Natural killer cell (primary cell): ENCODE measurements at regions not wholly inside any gene's neighbourhood (a gene's known extent, or its start where the extent isn't known, plus 50 kb on each side); places are given as distances from the start of the nearest gene placed in this dataset.

Experiments
- ATAC-seq, 3 donors: fragments of 150-1000 bp in 2 of 3; fragments of 200-7000 bp in 1 of 3; cut with Tn5 transposase; 1 replicate in 1 of 3; 2 replicates in 2 of 3; pipeline ENCODE4 v1.10.0; 2021; ENCODE audit warnings: mild to moderate bottlenecking in 2 of 3, moderate library complexity in 2 of 3
- DNase-seq, 2 donors: peaks; one replicate each; pipeline versions ENCODE4 v3.0.0 to v3.0.0-alpha.2; 2013 to 2021; ENCODE audit warnings: mixed read lengths in 1 of 2
- H3K27ac ChIP-seq: one replicate; pipeline ENCODE4 v1.5.1; 2013; ENCODE audit warnings: mild to moderate bottlenecking, low read length
- H3K27me3 ChIP-seq: one replicate; pipeline ENCODE4 v1.6.1; 2013; ENCODE audit warnings: low read length; ENCODE audit not compliant: control insufficient read depth, insufficient read depth
- H3K36me3 ChIP-seq: one replicate; pipeline ENCODE4 v1.6.1; 2013; ENCODE audit warnings: low read length; ENCODE audit not compliant: control insufficient read depth, insufficient read depth
- H3K4me1 ChIP-seq: one replicate; pipeline ENCODE4 v1.6.1; 2013; ENCODE audit warnings: low read length; ENCODE audit not compliant: control insufficient read depth, insufficient read depth
- H3K4me3 ChIP-seq: one replicate; pipeline ENCODE4 v1.5.1; 2013; ENCODE audit warnings: low read length
- H3K9me3 ChIP-seq: one replicate; pipeline ENCODE4 v1.6.1; 2013; ENCODE audit warnings: low read length; ENCODE audit not compliant: control insufficient read depth, insufficient read depth
- H3K27ac Mint-ChIP-seq, 2 donors: one replicate each; pipeline ENCODE4 v1.8.0; 2022; ENCODE audit warnings: mild to moderate bottlenecking in 2 of 2, mixed read lengths in 2 of 2, moderate library complexity in 1 of 2
- H3K27me3 Mint-ChIP-seq, 2 donors: one replicate each; pipeline ENCODE4 v1.8.0; 2022; ENCODE audit warnings: low read depth in 2 of 2, mixed read lengths in 2 of 2
- H3K36me3 Mint-ChIP-seq: one replicate; pipeline ENCODE4 v1.8.0; 2022; ENCODE audit warnings: mixed read lengths
- H3K4me1 Mint-ChIP-seq, 2 donors: one replicate each; pipeline ENCODE4 v1.8.0; 2022; ENCODE audit warnings: mixed read lengths in 2 of 2
- H3K4me3 Mint-ChIP-seq: one replicate; pipeline ENCODE4 v1.8.0; 2022; ENCODE audit warnings: mild to moderate bottlenecking, moderate library complexity, mixed read lengths
- H3K9me3 Mint-ChIP-seq, 2 donors: one replicate each; pipeline ENCODE4 v1.8.0; 2022; ENCODE audit warnings: mixed read lengths in 2 of 2
- WGBS: methylation state at CpG from one replicate; pipeline ENCODE4 v1.1.7; 2013; ENCODE audit warnings: missing lambda C conversion rate; ENCODE audit not compliant: insufficient coverage; 5-methylcytosine and 5-hydroxymethylcytosine counted together
- intact Hi-C: fragments of 100-400 bp; cut with micrococcal nuclease; formaldehyde crosslinking; loops from one replicate; pipeline ENCODE4 v1.14.2; 2022
- TF ChIP-seq, protein P1 (sequence below): fragments of 200-600 bp; IDR thresholded peaks from one replicate; pipeline ENCODE4 v1.8.0; 2022; ENCODE audit warnings: antibody characterized with exemption

DNA sequence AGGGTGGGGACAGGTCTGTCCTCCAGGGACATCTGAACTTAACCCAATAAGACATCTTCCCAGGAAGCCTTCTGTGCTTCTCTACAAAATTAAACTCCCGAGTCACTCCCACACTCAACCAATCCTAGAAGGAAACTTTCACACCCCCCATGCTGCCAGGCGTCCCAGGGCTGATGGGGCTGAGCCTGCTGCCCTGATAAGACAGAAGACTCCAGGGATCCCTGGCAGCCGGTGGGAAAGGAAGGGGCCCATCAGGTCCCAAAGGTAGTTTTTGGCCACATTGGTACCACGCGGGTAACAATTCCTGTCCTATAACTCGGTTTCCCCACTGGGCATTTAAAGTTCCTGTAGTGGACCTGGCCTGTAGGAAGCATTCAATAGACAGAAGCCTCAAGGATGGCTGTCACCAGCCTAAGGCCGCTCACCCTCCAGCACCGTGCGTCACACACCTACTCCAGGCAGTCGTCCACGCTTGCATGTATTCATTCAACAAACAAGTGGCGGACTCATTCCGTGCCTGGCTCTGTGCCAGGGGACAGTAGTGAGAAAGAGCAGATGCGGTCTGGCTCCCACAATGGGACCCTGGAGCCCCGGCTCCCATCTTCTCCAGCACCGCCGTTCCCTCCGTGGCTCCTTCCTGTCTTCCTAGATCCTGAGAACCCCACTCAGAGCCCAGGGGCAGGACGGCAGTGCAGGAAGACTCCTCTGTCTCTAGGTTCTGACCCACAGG lies 465.2 kb downstream of the NPHP4 start:
- ATAC-seq (no peak), DNase-seq (no peak)
- Histone ChIP-seq H3K9me3 (peaks cover 6% of the 10 kb centered on the region), H3K27ac (no peak overlapping the region), H3K4me3 (no peak overlapping the region), H3K4me1 (no peaks in the 10 kb centered on the region), H3K36me3 (no peaks in the 10 kb centered on the region), H3K27me3 (peaks cover 2% of the 10 kb centered on the region)
- Mint-ChIP-seq H3K27me3 (peaks cover 0 to 5% of the 10 kb centered on the region in 2 donors), H3K4me1 (no peaks in the 10 kb centered on the region), H3K4me3 (no peak overlapping the region), H3K36me3 (no peaks in the 10 kb centered on the region), H3K9me3 (peaks cover 2 to 3% of the 10 kb centered on the region in 2 donors), H3K27ac (no peak overlapping the region)
- TF ChIP-seq, protein P1, sequence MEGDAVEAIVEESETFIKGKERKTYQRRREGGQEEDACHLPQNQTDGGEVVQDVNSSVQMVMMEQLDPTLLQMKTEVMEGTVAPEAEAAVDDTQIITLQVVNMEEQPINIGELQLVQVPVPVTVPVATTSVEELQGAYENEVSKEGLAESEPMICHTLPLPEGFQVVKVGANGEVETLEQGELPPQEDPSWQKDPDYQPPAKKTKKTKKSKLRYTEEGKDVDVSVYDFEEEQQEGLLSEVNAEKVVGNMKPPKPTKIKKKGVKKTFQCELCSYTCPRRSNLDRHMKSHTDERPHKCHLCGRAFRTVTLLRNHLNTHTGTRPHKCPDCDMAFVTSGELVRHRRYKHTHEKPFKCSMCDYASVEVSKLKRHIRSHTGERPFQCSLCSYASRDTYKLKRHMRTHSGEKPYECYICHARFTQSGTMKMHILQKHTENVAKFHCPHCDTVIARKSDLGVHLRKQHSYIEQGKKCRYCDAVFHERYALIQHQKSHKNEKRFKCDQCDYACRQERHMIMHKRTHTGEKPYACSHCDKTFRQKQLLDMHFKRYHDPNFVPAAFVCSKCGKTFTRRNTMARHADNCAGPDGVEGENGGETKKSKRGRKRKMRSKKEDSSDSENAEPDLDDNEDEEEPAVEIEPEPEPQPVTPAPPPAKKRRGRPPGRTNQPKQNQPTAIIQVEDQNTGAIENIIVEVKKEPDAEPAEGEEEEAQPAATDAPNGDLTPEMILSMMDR, result no peak
- 84% methylated on average over 19 of the region's 19 CpGs for WGBS
- intact Hi-C loops, result no loop called here

DNA sequence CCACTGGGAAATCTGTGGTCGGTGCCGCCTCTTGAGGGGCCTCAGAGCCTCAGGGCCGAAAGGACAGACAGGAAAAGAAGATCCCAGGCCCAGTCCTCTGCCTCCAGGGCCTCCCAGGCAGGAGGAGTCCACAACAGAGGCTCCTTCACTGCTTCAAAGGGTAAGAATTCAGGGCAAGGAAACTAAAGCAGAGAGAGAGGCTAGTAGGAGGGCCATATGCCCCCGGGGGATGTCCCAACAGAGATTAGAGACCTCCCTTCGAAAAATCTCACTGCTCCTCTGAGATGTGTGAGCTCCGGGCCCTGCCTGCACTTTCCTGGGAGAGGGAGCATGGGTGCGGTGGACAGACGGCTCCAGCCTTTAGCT lies 465.9 kb downstream of the NPHP4 start:
- WGBS, result 71% methylated on average over 8 of the region's 8 CpGs
- no peak overlapping the region for H3K27ac ChIP-seq
- no peaks in the 10 kb centered on the region for H3K36me3 ChIP-seq
- Mint-ChIP-seq H3K27me3 (peaks cover 0 to 4% of the 10 kb centered on the region in 2 donors), H3K9me3 (peaks cover 2 to 3% of the 10 kb centered on the region in 2 donors), H3K27ac (no peak overlapping the region), H3K36me3 (no peaks in the 10 kb centered on the region), H3K4me1 (no peaks in the 10 kb centered on the region), H3K4me3 (no peak overlapping the region)
- H3K9me3 ChIP-seq, result peaks cover 6% of the 10 kb centered on the region
- H3K27me3 ChIP-seq, result peaks cover 1% of the 10 kb centered on the region
- TF ChIP-seq, protein P1, result no peak
- no peaks in the 10 kb centered on the region for H3K4me1 ChIP-seq
- H3K4me3 ChIP-seq, result no peak overlapping the region
- no peak for ATAC-seq
- intact Hi-C loops, result no loop called here
- no peak for DNase-seq

DNA sequence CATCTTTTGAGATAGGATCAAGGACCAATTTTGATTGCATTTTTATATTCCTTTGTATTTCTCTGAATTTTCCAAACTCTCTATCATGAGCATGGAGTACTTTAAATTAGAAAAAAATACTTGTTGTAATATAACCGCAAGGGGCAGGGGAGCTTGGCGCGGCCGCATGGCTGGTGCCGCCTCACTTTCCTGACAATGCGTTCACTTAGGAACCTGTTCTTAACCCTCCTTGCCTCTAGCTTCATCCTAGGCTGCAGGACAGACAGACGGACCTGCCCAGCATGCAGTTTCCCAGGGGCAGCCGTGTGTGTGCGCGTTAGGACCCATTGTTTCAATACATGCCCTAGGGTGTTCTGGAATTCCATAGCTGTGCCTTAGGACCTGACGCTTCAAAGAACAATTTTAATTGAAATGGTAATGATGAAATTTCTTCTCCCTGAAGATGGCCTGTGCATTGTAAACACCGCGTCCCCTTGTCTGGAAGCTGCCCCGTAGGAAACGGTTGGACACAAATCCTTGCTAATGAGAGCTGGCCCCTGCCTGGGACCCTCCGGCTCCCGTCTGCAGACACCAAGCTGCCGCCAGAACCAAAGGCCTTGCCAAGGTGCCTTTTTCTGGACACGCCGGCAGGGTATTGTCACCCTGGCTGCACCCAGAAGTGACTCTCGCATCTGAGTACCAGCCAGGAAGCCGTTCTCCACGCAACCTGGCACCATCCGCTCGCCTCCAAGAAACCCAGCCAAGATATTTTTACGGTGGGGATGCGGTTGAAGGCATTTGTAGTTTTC lies 466.4 kb downstream of the NPHP4 start:
- DNase-seq (no peak), ATAC-seq (no peak)
- peaks cover 6% of the 10 kb centered on the region for H3K9me3 ChIP-seq
- Mint-ChIP-seq H3K27ac (no peak overlapping the region), H3K9me3 (peaks cover 2 to 3% of the 10 kb centered on the region in 2 donors), H3K27me3 (peaks cover 0 to 10% of the 10 kb centered on the region in 2 donors), H3K4me3 (no peak overlapping the region), H3K36me3 (no peaks in the 10 kb centered on the region), H3K4me1 (no peaks in the 10 kb centered on the region)
- H3K27me3 ChIP-seq, result no peaks in the 10 kb centered on the region
- H3K36me3 ChIP-seq, result no peaks in the 10 kb centered on the region
- H3K4me3 ChIP-seq, result no peak overlapping the region
- no peaks in the 10 kb centered on the region for H3K4me1 ChIP-seq
- intact Hi-C loops, result no loop called here
- 92% methylated on average over 27 of the region's 27 CpGs for WGBS
- TF ChIP-seq, protein P1, result no peak
- no peak overlapping the region for H3K27ac ChIP-seq
